Natural killer cell (primary cell): ENCODE measurements at regions not wholly inside any gene's neighbourhood (a gene's known extent, or its start where the extent isn't known, plus 50 kb on each side); places are given as distances from the start of the nearest gene placed in this dataset.

Source experiments
- ATAC-seq, 3 donors: fragments of 150-1000 bp in 2 of 3; fragments of 200-7000 bp in 1 of 3; cut with Tn5 transposase; 1 replicate in 1 of 3; 2 replicates in 2 of 3; pipeline ENCODE4 v1.10.0; 2021; ENCODE audit warnings: mild to moderate bottlenecking in 2 of 3, moderate library complexity in 2 of 3
- DNase-seq, 2 donors: peaks; one replicate each; pipeline versions ENCODE4 v3.0.0 to v3.0.0-alpha.2; 2013 to 2021; ENCODE audit warnings: mixed read lengths in 1 of 2
- H3K27ac ChIP-seq: one replicate; pipeline ENCODE4 v1.5.1; 2013; ENCODE audit warnings: mild to moderate bottlenecking, low read length
- H3K27me3 ChIP-seq: one replicate; pipeline ENCODE4 v1.6.1; 2013; ENCODE audit warnings: low read length; ENCODE audit not compliant: control insufficient read depth, insufficient read depth
- H3K36me3 ChIP-seq: one replicate; pipeline ENCODE4 v1.6.1; 2013; ENCODE audit warnings: low read length; ENCODE audit not compliant: control insufficient read depth, insufficient read depth
- H3K4me1 ChIP-seq: one replicate; pipeline ENCODE4 v1.6.1; 2013; ENCODE audit warnings: low read length; ENCODE audit not compliant: control insufficient read depth, insufficient read depth
- H3K4me3 ChIP-seq: one replicate; pipeline ENCODE4 v1.5.1; 2013; ENCODE audit warnings: low read length
- H3K9me3 ChIP-seq: one replicate; pipeline ENCODE4 v1.6.1; 2013; ENCODE audit warnings: low read length; ENCODE audit not compliant: control insufficient read depth, insufficient read depth
- H3K27ac Mint-ChIP-seq, 2 donors: one replicate each; pipeline ENCODE4 v1.8.0; 2022; ENCODE audit warnings: mild to moderate bottlenecking in 2 of 2, mixed read lengths in 2 of 2, moderate library complexity in 1 of 2
- H3K27me3 Mint-ChIP-seq, 2 donors: one replicate each; pipeline ENCODE4 v1.8.0; 2022; ENCODE audit warnings: low read depth in 2 of 2, mixed read lengths in 2 of 2
- H3K36me3 Mint-ChIP-seq: one replicate; pipeline ENCODE4 v1.8.0; 2022; ENCODE audit warnings: mixed read lengths
- H3K4me1 Mint-ChIP-seq, 2 donors: one replicate each; pipeline ENCODE4 v1.8.0; 2022; ENCODE audit warnings: mixed read lengths in 2 of 2
- H3K4me3 Mint-ChIP-seq: one replicate; pipeline ENCODE4 v1.8.0; 2022; ENCODE audit warnings: mild to moderate bottlenecking, moderate library complexity, mixed read lengths
- H3K9me3 Mint-ChIP-seq, 2 donors: one replicate each; pipeline ENCODE4 v1.8.0; 2022; ENCODE audit warnings: mixed read lengths in 2 of 2
- CTCF ChIP-seq: fragments of 200-600 bp; IDR thresholded peaks from one replicate; pipeline ENCODE4 v1.8.0; 2022; ENCODE audit warnings: antibody characterized with exemption
- WGBS: methylation state at CpG from one replicate; pipeline ENCODE4 v1.1.7; 2013; ENCODE audit warnings: missing lambda C conversion rate; ENCODE audit not compliant: insufficient coverage; 5-methylcytosine and 5-hydroxymethylcytosine counted together
- intact Hi-C: fragments of 100-400 bp; cut with micrococcal nuclease; formaldehyde crosslinking; loops from one replicate; pipeline ENCODE4 v1.14.2; 2022

- TF ChIP-seq CTCF: no peak
- Histone ChIP-seq H3K27ac (no peak overlapping the region), H3K4me3 (no peak overlapping the region), H3K9me3 (no peaks in the 10 kb centered on the region), H3K36me3 (no peaks in the 10 kb centered on the region), H3K4me1 (no peaks in the 10 kb centered on the region), H3K27me3 (no peaks in the 10 kb centered on the region)
- DNase-seq: no peak
- ATAC-seq: no peak
- Mint-ChIP-seq H3K4me3 (no peak overlapping the region), H3K27ac (no peak overlapping the region), H3K36me3 (no peaks in the 10 kb centered on the region), H3K4me1 (no peaks in the 10 kb centered on the region), H3K9me3 (peaks cover 13 to 14% of the 10 kb centered on the region in 2 donors), H3K27me3 (no peaks in the 10 kb centered on the region)
- 52% methylated on average over 3 of the region's 3 CpGs for WGBS
- intact Hi-C loops: no loop called here
Observed at GRCh38 chr2:52960881-52961280, 806.7 kb upstream of the CHAC2 start.

GRCh38 chr2:52959801-52960200 lies 807.8 kb upstream of the CHAC2 start:
- Mint-ChIP-seq H3K27me3 (no peaks in the 10 kb centered on the region), H3K36me3 (no peaks in the 10 kb centered on the region), H3K9me3 (peaks cover 10 to 11% of the 10 kb centered on the region in 2 donors), H3K4me3 (no peak overlapping the region), H3K4me1 (no peaks in the 10 kb centered on the region), H3K27ac (no peak overlapping the region)
- H3K27me3 ChIP-seq: no peaks in the 10 kb centered on the region
- H3K36me3 ChIP-seq: no peaks in the 10 kb centered on the region
- DNase-seq (no peak), ATAC-seq (no peak)
- TF ChIP-seq CTCF: no peak
- no peak overlapping the region for H3K27ac ChIP-seq
- H3K4me3 ChIP-seq: no peak overlapping the region
- 91% methylated on average over 4 of the region's 4 CpGs for WGBS
- no peaks in the 10 kb centered on the region for H3K4me1 ChIP-seq
- intact Hi-C loops: no loop called here
- no peaks in the 10 kb centered on the region for H3K9me3 ChIP-seq

GRCh38 chr2:52956766-52957165 lies 810.8 kb upstream of the CHAC2 start:
- Mint-ChIP-seq H3K27me3 (no peaks in the 10 kb centered on the region), H3K4me1 (no peaks in the 10 kb centered on the region), H3K9me3 (peaks cover 4 to 6% of the 10 kb centered on the region in 2 donors), H3K36me3 (no peaks in the 10 kb centered on the region), H3K4me3 (no peak overlapping the region), H3K27ac (no peak overlapping the region)
- no peaks in the 10 kb centered on the region for H3K36me3 ChIP-seq
- DNase-seq (no peak), ATAC-seq (no peak)
- no peak for TF ChIP-seq CTCF
- H3K4me1 ChIP-seq: no peaks in the 10 kb centered on the region
- intact Hi-C loops: no loop called here
- no peak overlapping the region for H3K4me3 ChIP-seq
- H3K27me3 ChIP-seq: no peaks in the 10 kb centered on the region
- WGBS: 86% methylated on average over 1 of the region's 1 CpG
- no peak overlapping the region for H3K27ac ChIP-seq
- H3K9me3 ChIP-seq: no peaks in the 10 kb centered on the region

GRCh38 chr2:52956118-52956517 lies 811.5 kb upstream of the CHAC2 start:
- 84% methylated on average over 2 of the region's 4 CpGs for WGBS

More at GRCh38 chr2:52956118-52956517, 811.5 kb upstream of the CHAC2 start:
- H3K9me3 ChIP-seq: no peaks in the 10 kb centered on the region
- DNase-seq (no peak), ATAC-seq (no peak)
- Mint-ChIP-seq H3K9me3 (peaks cover 4 to 6% of the 10 kb centered on the region in 2 donors), H3K27me3 (no peaks in the 10 kb centered on the region), H3K4me1 (no peaks in the 10 kb centered on the region), H3K27ac (no peak overlapping the region), H3K4me3 (no peak overlapping the region), H3K36me3 (no peaks in the 10 kb centered on the region)
- no peak overlapping the region for H3K27ac ChIP-seq
- H3K36me3 ChIP-seq: no peaks in the 10 kb centered on the region
- no peak for TF ChIP-seq CTCF
- intact Hi-C loops: no loop called here
- no peak overlapping the region for H3K4me3 ChIP-seq
- no peaks in the 10 kb centered on the region for H3K27me3 ChIP-seq
- no peaks in the 10 kb centered on the region for H3K4me1 ChIP-seq
